Bronchial epithelial cell (primary cell): ENCODE measurements at regions not wholly inside any gene's neighbourhood (a gene's known extent, or its start where the extent isn't known, plus 50 kb on each side); places are given as distances from the start of the nearest gene placed in this dataset.

ENCODE experiments used
- DNase-seq: peaks from one replicate; pipeline ENCODE4 v3.0.0-alpha.2; 2010; ENCODE audit warnings: low read depth
- FAIRE-seq: peaks from 2 replicates; lab custom pipeline; 2011; peaks lifted over from hg19 to GRCh38; lab: Jason Lieb, UNC
- H3K27me3 ChIP-seq: 2 replicates; pipeline ENCODE4 v1.5.1; 2011; ENCODE audit warnings: low read length; ENCODE audit not compliant: control insufficient read depth, insufficient read depth
- H3K36me3 ChIP-seq: 2 replicates; pipeline ENCODE4 v1.5.1; 2011; ENCODE audit warnings: low read length; ENCODE audit not compliant: control insufficient read depth, insufficient read depth
- H3K4me3 ChIP-seq: 2 replicates; pipeline ENCODE4 v1.5.1; 2011; ENCODE audit warnings: mild to moderate bottlenecking, low read depth, low read length, control low read depth
- TF ChIP-seq, protein P1 (sequence below): IDR thresholded peaks from 2 replicates; pipeline ENCODE4 v1.5.1; 2011; ENCODE audit warnings: mild to moderate bottlenecking, moderate library complexity, low read length, control low read depth, inconsistent platforms; ENCODE audit not compliant: insufficient read depth, severe bottlenecking

DNA sequence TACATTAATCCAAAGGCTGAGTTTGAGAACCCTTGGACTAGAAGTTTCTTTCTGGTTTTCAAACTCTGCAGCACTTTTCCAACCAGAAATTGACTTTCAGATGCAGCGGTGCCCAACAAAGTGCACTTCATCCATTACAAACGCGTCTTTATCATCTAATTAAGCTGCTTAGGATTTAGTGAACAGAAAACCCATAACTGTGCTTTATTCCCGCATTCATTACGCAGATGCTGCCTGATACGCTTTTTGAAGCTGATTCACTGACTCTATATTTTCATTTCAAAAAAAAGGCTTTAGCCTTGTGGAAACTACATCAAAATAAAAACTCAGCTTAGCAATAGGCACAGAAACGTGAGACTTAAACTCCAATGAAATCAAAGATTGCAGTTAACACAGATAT lies 69.8 kb upstream of the CTXND1 start:
- no peaks in the 10 kb centered on the region for H3K27me3 ChIP-seq
- TF ChIP-seq, protein P1, sequence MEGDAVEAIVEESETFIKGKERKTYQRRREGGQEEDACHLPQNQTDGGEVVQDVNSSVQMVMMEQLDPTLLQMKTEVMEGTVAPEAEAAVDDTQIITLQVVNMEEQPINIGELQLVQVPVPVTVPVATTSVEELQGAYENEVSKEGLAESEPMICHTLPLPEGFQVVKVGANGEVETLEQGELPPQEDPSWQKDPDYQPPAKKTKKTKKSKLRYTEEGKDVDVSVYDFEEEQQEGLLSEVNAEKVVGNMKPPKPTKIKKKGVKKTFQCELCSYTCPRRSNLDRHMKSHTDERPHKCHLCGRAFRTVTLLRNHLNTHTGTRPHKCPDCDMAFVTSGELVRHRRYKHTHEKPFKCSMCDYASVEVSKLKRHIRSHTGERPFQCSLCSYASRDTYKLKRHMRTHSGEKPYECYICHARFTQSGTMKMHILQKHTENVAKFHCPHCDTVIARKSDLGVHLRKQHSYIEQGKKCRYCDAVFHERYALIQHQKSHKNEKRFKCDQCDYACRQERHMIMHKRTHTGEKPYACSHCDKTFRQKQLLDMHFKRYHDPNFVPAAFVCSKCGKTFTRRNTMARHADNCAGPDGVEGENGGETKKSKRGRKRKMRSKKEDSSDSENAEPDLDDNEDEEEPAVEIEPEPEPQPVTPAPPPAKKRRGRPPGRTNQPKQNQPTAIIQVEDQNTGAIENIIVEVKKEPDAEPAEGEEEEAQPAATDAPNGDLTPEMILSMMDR, result no peak
- DNase-seq (no peak), FAIRE-seq (no peak)
- no peaks in the 10 kb centered on the region for H3K36me3 ChIP-seq
- H3K4me3 ChIP-seq, result no peak overlapping the region

DNA sequence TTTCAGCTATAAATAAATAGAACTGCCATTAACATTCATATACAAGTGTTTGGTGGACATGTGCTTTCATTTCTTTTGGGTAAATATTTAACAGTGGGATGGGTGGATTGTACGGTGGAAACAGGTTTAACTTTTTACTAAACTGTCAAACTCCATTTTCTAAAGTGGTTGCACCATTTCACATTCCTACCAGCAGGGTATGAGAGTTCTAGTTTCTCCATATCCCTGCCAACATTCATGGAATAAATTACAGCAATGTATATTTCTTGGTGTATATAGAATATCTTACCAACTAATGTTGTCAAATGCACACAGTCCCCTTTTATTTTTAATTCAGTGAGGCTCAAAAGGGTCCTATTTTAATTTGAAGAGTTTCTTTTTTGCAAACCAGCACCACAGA lies 71.3 kb upstream of the CTXND1 start:
- no peak for FAIRE-seq
- Histone ChIP-seq H3K4me3 (no peak overlapping the region), H3K36me3 (no peaks in the 10 kb centered on the region), H3K27me3 (no peaks in the 10 kb centered on the region)
- TF ChIP-seq, protein P1, result no peak
- DNase-seq, result no peak

DNA sequence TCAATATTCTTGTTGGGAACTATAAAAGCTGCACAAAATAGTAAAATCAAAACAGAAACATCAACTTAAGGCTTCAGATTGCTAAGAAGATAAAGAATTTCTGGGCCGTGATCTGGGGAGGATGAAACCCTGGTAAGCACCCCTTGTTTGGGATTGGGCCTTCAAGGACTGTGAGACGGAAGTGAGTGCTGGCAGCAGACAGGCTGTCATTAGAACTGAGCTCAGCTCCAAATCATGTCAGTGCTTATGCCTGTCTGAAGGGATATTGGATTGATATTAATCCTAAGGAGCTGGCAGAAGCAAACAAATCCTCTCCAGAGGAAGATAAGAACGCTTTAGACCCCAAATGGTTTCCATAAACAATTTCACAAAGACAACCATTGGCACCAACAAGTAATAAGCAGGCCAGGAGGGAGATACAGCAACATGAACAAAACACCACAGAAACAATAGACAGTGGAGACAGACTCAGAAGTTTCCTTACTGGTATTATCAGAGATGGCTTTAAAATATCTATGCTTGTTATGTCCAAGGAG lies 72.6 kb upstream of the CTXND1 start:
- no peaks in the 10 kb centered on the region for H3K27me3 ChIP-seq
- H3K4me3 ChIP-seq, result no peak overlapping the region
- no peaks in the 10 kb centered on the region for H3K36me3 ChIP-seq
- FAIRE-seq (no peak), DNase-seq (no peak)
- TF ChIP-seq, protein P1, result no peak

DNA sequence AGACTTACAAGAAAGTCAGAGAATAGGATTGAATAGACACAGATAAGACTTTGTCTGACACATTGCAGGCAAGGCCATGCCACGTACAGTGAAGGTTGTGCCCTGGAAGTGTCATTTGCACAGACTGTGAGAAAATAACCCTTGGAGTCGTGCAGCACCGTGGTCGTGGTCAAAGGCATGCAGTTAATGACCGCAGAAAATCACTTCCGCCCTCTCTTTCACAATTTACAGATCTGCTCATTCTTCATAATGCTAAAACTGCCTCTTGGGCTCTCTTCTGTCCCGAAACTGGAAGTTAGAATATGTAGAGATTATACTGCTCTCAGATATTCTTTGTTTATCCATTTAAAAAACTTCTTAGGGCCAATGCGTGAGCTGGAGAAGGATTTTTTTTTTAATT lies 73.2 kb upstream of the CTXND1 start:
- TF ChIP-seq, protein P1, result no peak
- Histone ChIP-seq H3K36me3 (no peaks in the 10 kb centered on the region), H3K4me3 (no peak overlapping the region), H3K27me3 (no peaks in the 10 kb centered on the region)
- no peak for FAIRE-seq
- no peak for DNase-seq

DNA sequence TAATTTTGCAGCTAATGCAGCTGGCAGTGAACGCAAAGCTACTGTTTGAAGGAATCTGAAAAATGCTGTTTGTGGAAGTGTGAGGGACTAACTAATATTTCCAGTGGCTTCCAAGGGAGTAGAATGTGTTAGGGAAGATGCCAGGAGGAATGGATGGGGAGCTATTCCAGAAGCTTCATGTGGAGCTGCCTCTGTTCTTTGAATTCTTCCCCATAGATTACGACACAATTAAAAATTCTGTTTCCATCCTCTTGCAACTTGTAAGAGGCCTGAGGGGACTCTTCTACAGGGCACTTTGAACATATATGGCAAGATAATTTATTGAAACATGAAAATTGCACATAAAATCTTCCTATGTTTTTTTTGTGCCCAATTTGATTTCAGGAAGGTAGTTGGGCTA lies 74.3 kb upstream of the CTXND1 start:
- TF ChIP-seq, protein P1, result no peak
- no peaks in the 10 kb centered on the region for H3K36me3 ChIP-seq
- no peaks in the 10 kb centered on the region for H3K27me3 ChIP-seq
- FAIRE-seq (no peak), DNase-seq (no peak)
- no peak overlapping the region for H3K4me3 ChIP-seq

DNA sequence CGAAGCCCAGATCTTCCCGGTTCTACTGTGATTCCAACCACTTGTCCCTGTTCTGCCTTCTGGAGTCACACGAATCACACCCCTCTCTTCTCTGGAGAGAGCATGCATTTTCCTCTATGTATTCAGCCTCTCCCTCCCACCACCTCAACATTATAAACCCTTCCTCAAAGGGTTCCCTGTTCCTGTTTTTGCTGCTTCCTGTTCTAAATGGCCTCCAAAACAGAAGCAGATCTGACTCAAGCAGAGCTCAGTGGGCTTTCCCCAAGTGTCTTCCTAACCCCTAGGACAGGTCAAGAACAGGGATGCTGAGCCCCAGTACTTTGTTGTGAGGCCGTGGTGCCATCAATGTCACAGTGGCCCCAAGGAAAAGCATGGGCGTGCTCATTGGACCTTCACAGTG lies 75.7 kb upstream of the ARNT2 start:
- H3K4me3 ChIP-seq, result no peak overlapping the region
- FAIRE-seq (peak; percentile 43), DNase-seq (no peak)
- TF ChIP-seq, protein P1, result no peak
- no peaks in the 10 kb centered on the region for H3K36me3 ChIP-seq
- no peaks in the 10 kb centered on the region for H3K27me3 ChIP-seq
